Panc1 (cell line): ENCODE measurements at regions not wholly inside any gene's neighbourhood (a gene's known extent, or its start where the extent isn't known, plus 50 kb on each side); places are given as distances from the start of the nearest gene placed in this dataset.
A peak's percentile ranks its signal among the peaks of the same experiment; 100 is the strongest.

Experiments
- CTCF ChIP-seq: fragments of 450-650 bp; IDR thresholded peaks from 2 replicates; pipeline ENCODE4 v1.5.1; 2017; ENCODE audit warnings: mild to moderate bottlenecking
- POLR2AphosphoS5 ChIP-seq: IDR thresholded peaks from 2 replicates; pipeline ENCODE4 v1.6.1; 2012; ENCODE audit warnings: mild to moderate bottlenecking, low read depth, low read length, moderate library complexity
- SIN3A ChIP-seq: IDR thresholded peaks from 2 replicates; pipeline ENCODE4 v1.6.1; 2012; ENCODE audit warnings: low read depth, mild to moderate bottlenecking, low read length, moderate library complexity, borderline replicate concordance; ENCODE audit not compliant: insufficient read depth
- TCF7L2 ChIP-seq: IDR thresholded peaks from 2 replicates; pipeline ENCODE4 v1.6.1; 2011; ENCODE audit warnings: mild to moderate bottlenecking, low read depth, low read length, inconsistent platforms
- TF ChIP-seq, protein P1 (sequence below), 2 experiments: IDR thresholded peaks; 2 replicates each; pipeline ENCODE4 v1.6.1; 2011 to 2012; ENCODE audit warnings: low read depth in 2 of 2, control low read depth in 1 of 2, low read length in 1 of 2, mild to moderate bottlenecking in 1 of 2, moderate library complexity in 1 of 2; ENCODE audit not compliant: insufficient read depth in 1 of 2

DNA sequence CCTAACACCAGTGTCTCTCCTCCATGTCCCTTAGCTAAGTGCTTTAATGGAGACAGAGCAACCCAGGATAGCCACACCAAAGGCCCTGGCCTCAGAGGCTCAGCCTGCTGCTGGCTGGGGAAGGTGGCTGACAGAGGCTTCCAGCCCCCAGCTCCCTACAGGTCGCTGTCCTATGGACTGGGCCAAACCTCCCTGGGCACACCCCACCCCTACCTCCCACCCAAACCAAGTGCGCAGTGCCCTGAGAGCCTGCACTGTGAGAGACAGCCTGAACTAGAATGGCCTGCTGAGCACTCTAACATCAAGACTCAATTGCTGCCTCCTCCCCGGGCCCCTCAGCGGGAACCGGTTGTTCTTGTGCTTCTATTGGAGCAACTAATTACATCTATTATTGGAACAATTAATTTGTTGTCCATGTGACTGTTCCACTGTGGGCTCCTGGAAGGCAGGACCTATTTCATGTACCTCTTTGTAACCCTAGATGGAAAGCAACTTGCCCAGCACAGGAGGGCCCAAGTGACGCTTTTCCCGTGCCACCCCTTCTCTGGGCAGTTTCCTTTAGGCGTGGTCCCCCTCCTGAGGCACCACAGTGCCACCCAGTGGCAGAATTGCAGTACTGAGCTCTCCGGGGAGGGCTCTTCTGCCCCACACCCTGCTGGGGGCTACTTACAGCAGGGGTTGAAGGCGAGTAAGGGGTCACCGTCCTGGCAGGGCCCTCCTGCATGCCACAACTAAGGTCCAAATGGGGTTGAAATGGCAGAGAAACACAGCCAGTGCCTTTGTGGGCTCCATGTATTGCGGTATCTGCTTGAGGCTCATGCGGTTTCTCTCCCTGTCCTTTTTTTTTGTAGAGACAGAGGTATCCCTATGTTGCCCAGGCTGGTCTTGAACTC is 63.7 kb upstream of the WAPL start:
- TF ChIP-seq CTCF (peak; percentile 98), SIN3A (no peak), POLR2AphosphoS5 (no peak), TCF7L2 (no peak)
- TF ChIP-seq, protein P1, sequence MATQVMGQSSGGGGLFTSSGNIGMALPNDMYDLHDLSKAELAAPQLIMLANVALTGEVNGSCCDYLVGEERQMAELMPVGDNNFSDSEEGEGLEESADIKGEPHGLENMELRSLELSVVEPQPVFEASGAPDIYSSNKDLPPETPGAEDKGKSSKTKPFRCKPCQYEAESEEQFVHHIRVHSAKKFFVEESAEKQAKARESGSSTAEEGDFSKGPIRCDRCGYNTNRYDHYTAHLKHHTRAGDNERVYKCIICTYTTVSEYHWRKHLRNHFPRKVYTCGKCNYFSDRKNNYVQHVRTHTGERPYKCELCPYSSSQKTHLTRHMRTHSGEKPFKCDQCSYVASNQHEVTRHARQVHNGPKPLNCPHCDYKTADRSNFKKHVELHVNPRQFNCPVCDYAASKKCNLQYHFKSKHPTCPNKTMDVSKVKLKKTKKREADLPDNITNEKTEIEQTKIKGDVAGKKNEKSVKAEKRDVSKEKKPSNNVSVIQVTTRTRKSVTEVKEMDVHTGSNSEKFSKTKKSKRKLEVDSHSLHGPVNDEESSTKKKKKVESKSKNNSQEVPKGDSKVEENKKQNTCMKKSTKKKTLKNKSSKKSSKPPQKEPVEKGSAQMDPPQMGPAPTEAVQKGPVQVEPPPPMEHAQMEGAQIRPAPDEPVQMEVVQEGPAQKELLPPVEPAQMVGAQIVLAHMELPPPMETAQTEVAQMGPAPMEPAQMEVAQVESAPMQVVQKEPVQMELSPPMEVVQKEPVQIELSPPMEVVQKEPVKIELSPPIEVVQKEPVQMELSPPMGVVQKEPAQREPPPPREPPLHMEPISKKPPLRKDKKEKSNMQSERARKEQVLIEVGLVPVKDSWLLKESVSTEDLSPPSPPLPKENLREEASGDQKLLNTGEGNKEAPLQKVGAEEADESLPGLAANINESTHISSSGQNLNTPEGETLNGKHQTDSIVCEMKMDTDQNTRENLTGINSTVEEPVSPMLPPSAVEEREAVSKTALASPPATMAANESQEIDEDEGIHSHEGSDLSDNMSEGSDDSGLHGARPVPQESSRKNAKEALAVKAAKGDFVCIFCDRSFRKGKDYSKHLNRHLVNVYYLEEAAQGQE (IDR thresholded peaks at IDR 0.05; ENCODE audit: insufficient read depth in 1 of 2, low read depth in 2 of 2, low read length in 1 of 2): no peak
